Naive thymus-derived CD4-positive, alpha-beta T cell (primary cell): ENCODE measurements at regions not wholly inside any gene's neighbourhood (a gene's known extent, or its start where the extent isn't known, plus 50 kb on each side); places are given as distances from the start of the nearest gene placed in this dataset.

Source experiments
- ATAC-seq: fragments of 150-1000 bp; cut with Tn5 transposase; 2 replicates; pipeline ENCODE4 v1.10.0; 2021; ENCODE audit warnings: mild to moderate bottlenecking, moderate library complexity
- CTCF ChIA-PET: fragments of 350-600 bp; sonication (Branson Sonifier 250); formaldehyde crosslinking; loops from one replicate; lab custom pipeline; 2021; ENCODE audit warnings: antibody characterized with exemption; lab: Charles Lee
- POLR2A ChIA-PET: fragments of 350-600 bp; sonication (Branson Sonifier 250); formaldehyde crosslinking; loops from one replicate; lab custom pipeline; 2021; ENCODE audit warnings: antibody characterized with exemption, inconsistent platforms; lab: Charles Lee
- DNase-seq, 9 donors: peaks; one replicate each; pipeline versions ENCODE4 v3.0.0 to v3.0.0-alpha.2; 2020 to 2022; ENCODE audit warnings: mixed read lengths in 1 of 9
- H3K27ac ChIP-seq: one replicate; pipeline ENCODE4 v1.7.0; 2013; ENCODE audit warnings: mild to moderate bottlenecking, low read depth, low read length, moderate library complexity
- H3K27me3 ChIP-seq, 2 donors: one replicate each; pipeline ENCODE4 v1.7.0; 2013; ENCODE audit warnings: low read length in 2 of 2, mild to moderate bottlenecking in 2 of 2, moderate library complexity in 2 of 2; ENCODE audit not compliant: control insufficient read depth in 2 of 2, insufficient read depth in 2 of 2
- H3K36me3 ChIP-seq, 3 experiments: 1 replicate in 2 of 3; 2 replicates in 1 of 3; pipeline ENCODE4 v1.7.0; 2013; ENCODE audit warnings: low read length in 3 of 3, mild to moderate bottlenecking in 3 of 3, moderate library complexity in 1 of 3; ENCODE audit not compliant: insufficient read depth in 3 of 3, control insufficient read depth in 2 of 3
- H3K4me1 ChIP-seq, 2 donors: one replicate each; pipeline ENCODE4 v1.7.0; 2013; ENCODE audit warnings: low read length in 2 of 2, mild to moderate bottlenecking in 2 of 2, moderate library complexity in 1 of 2; ENCODE audit not compliant: control insufficient read depth in 2 of 2, insufficient read depth in 2 of 2
- H3K4me3 ChIP-seq: 2 replicates; pipeline ENCODE4 v1.7.0; 2013; ENCODE audit warnings: mild to moderate bottlenecking, low read length
- H3K9me3 ChIP-seq, 3 experiments: 1 replicate in 2 of 3; 2 replicates in 1 of 3; pipeline ENCODE4 v1.7.0; 2013; ENCODE audit warnings: low read length in 3 of 3; ENCODE audit not compliant: control insufficient read depth in 2 of 3
- H3K27ac Mint-ChIP-seq, 9 donors: one replicate each; pipeline ENCODE4 v1.8.0; 2020 to 2022; ENCODE audit warnings: mixed read lengths in 9 of 9, mild to moderate bottlenecking in 8 of 9, moderate library complexity in 5 of 9, inconsistent platforms in 2 of 9
- H3K27me3 Mint-ChIP-seq, 5 donors: one replicate each; pipeline ENCODE4 v1.8.0; 2021 to 2022; ENCODE audit warnings: mixed read lengths in 5 of 5, mild to moderate bottlenecking in 1 of 5
- H3K36me3 Mint-ChIP-seq, 5 donors: one replicate each; pipeline ENCODE4 v1.8.0; 2020 to 2022; ENCODE audit warnings: mixed read lengths in 5 of 5, mild to moderate bottlenecking in 3 of 5, inconsistent platforms in 1 of 5
- H3K4me1 Mint-ChIP-seq, 7 donors: one replicate each; pipeline ENCODE4 v1.8.0; 2020 to 2022; ENCODE audit warnings: mixed read lengths in 7 of 7, mild to moderate bottlenecking in 3 of 7, inconsistent platforms in 1 of 7
- H3K4me3 Mint-ChIP-seq, 10 donors: one replicate each; pipeline ENCODE4 v1.8.0; 2020 to 2022; ENCODE audit warnings: mild to moderate bottlenecking in 10 of 10, mixed read lengths in 10 of 10, moderate library complexity in 6 of 10, inconsistent platforms in 2 of 10
- H3K9me3 Mint-ChIP-seq, 11 donors: one replicate each; pipeline ENCODE4 v1.8.0; 2020 to 2022; ENCODE audit warnings: mixed read lengths in 11 of 11, mild to moderate bottlenecking in 4 of 11, inconsistent platforms in 1 of 11, moderate library complexity in 1 of 11
- intact Hi-C, 2 donors: fragments of 100-400 bp; cut with micrococcal nuclease; formaldehyde crosslinking; loops; one replicate each; pipeline ENCODE4 v1.15.1; 2023

- Histone ChIP-seq H3K9me3 (no peaks in the 10 kb centered on the region), H3K27ac (no peak overlapping the region), H3K27me3 (no peaks in the 10 kb centered on the region), H3K4me3 (no peak overlapping the region), H3K4me1 (no peaks in the 10 kb centered on the region), H3K36me3 (no peaks in the 10 kb centered on the region)
- ChIA-PET POLR2A (no interaction called here), CTCF (no interaction called here)
- H3K9me3 Mint-ChIP-seq = peaks cover 0 to 2% (median 0%) of the 10 kb centered on the region in 11 donors
- ATAC-seq = no peak
- no peaks in the 10 kb centered on the region for H3K36me3 Mint-ChIP-seq
- DNase-seq = no peak
- H3K4me3 Mint-ChIP-seq = no peak overlapping the region
- no peaks in the 10 kb centered on the region for H3K4me1 Mint-ChIP-seq
- no peaks in the 10 kb centered on the region for H3K27me3 Mint-ChIP-seq
- H3K27ac Mint-ChIP-seq = no peak overlapping the region
- intact Hi-C loops = no loop called here
These were observed 589.4 kb downstream of the PPP4R3C start for GRCh38 chrX:26873736-26874135.

- Histone ChIP-seq H3K27me3 (no peaks in the 10 kb centered on the region), H3K36me3 (no peaks in the 10 kb centered on the region), H3K4me3 (no peak overlapping the region), H3K4me1 (no peaks in the 10 kb centered on the region), H3K9me3 (no peaks in the 10 kb centered on the region), H3K27ac (no peak overlapping the region)
- Mint-ChIP-seq H3K27ac (no peak overlapping the region), H3K4me3 (no peak overlapping the region), H3K4me1 (no peaks in the 10 kb centered on the region), H3K36me3 (no peaks in the 10 kb centered on the region), H3K27me3 (no peaks in the 10 kb centered on the region), H3K9me3 (peaks cover 0 to 2% (median 0%) of the 10 kb centered on the region in 11 donors)
- intact Hi-C loops = no loop called here
- POLR2A ChIA-PET = no interaction called here
- CTCF ChIA-PET = no interaction called here
- DNase-seq (no peak), ATAC-seq (no peak)
These were observed 591.2 kb downstream of the PPP4R3C start for GRCh38 chrX:26871967-26872366.

GRCh38 chrX:26851981-26852380 lies 611.2 kb downstream of the PPP4R3C start:
- Mint-ChIP-seq H3K4me1 (no peaks in the 10 kb centered on the region), H3K36me3 (no peaks in the 10 kb centered on the region), H3K27me3 (no peaks in the 10 kb centered on the region), H3K27ac (no peak overlapping the region), H3K9me3 (peaks cover 0 to 1% (median 0%) of the 10 kb centered on the region in 11 donors), H3K4me3 (no peak overlapping the region)
- ATAC-seq = no peak
- Histone ChIP-seq H3K27ac (no peak overlapping the region), H3K27me3 (no peaks in the 10 kb centered on the region), H3K4me1 (no peaks in the 10 kb centered on the region), H3K4me3 (no peak overlapping the region), H3K36me3 (no peaks in the 10 kb centered on the region), H3K9me3 (no peaks in the 10 kb centered on the region)
- ChIA-PET POLR2A (no interaction called here), CTCF (no interaction called here)
- DNase-seq = no peak
- intact Hi-C loops = no loop called here

GRCh38 chrX:26848511-26848910 lies 614.6 kb downstream of the PPP4R3C start:
- no peaks in the 10 kb centered on the region for H3K4me1 Mint-ChIP-seq
- no peak for ATAC-seq
- no peak for DNase-seq
- intact Hi-C loops = no loop called here
- Histone ChIP-seq H3K4me1 (no peaks in the 10 kb centered on the region), H3K4me3 (no peak overlapping the region), H3K27ac (no peak overlapping the region), H3K9me3 (no peaks in the 10 kb centered on the region), H3K27me3 (no peaks in the 10 kb centered on the region), H3K36me3 (no peaks in the 10 kb centered on the region)
- ChIA-PET POLR2A (no interaction called here), CTCF (no interaction called here)
- no peaks in the 10 kb centered on the region for H3K36me3 Mint-ChIP-seq
- no peak overlapping the region for H3K4me3 Mint-ChIP-seq
- H3K9me3 Mint-ChIP-seq = peaks cover 0 to 5% (median 0%) of the 10 kb centered on the region in 11 donors
- H3K27ac Mint-ChIP-seq = no peak overlapping the region
- H3K27me3 Mint-ChIP-seq = no peaks in the 10 kb centered on the region

GRCh38 chrX:26845056-26845455 lies 618.1 kb downstream of the PPP4R3C start:
- no peak overlapping the region for H3K27ac Mint-ChIP-seq
- intact Hi-C loops = no loop called here
- no peak overlapping the region for H3K4me3 ChIP-seq
- DNase-seq (no peak), ATAC-seq (no peak)
- H3K27ac ChIP-seq = no peak overlapping the region
- H3K4me1 ChIP-seq = no peaks in the 10 kb centered on the region
- H3K27me3 ChIP-seq = no peaks in the 10 kb centered on the region
- H3K27me3 Mint-ChIP-seq = no peaks in the 10 kb centered on the region
- H3K36me3 ChIP-seq = no peaks in the 10 kb centered on the region
- ChIA-PET CTCF (no interaction called here), POLR2A (no interaction called here)
- no peaks in the 10 kb centered on the region for H3K4me1 Mint-ChIP-seq
- H3K36me3 Mint-ChIP-seq = no peaks in the 10 kb centered on the region
- H3K9me3 Mint-ChIP-seq = peaks cover 0 to 6% (median 2%) of the 10 kb centered on the region in 11 donors
- H3K4me3 Mint-ChIP-seq = no peak overlapping the region
- no peaks in the 10 kb centered on the region for H3K9me3 ChIP-seq

GRCh38 chrX:26822448-26822847 lies 606.5 kb downstream of the MAGEB5 start:
- H3K4me3 ChIP-seq = no peak overlapping the region
- Mint-ChIP-seq H3K27ac (no peak overlapping the region), H3K36me3 (no peaks in the 10 kb centered on the region), H3K27me3 (no peaks in the 10 kb centered on the region), H3K4me3 (no peak overlapping the region), H3K4me1 (no peaks in the 10 kb centered on the region), H3K9me3 (peaks cover 0 to 8% (median 0%) of the 10 kb centered on the region in 11 donors)
- no peaks in the 10 kb centered on the region for H3K27me3 ChIP-seq
- DNase-seq (no peak), ATAC-seq (no peak)
- H3K36me3 ChIP-seq = no peaks in the 10 kb centered on the region
- H3K27ac ChIP-seq = no peak overlapping the region
- no peaks in the 10 kb centered on the region for H3K4me1 ChIP-seq
- intact Hi-C loops = no loop called here
- POLR2A ChIA-PET = no interaction called here
- no peaks in the 10 kb centered on the region for H3K9me3 ChIP-seq
- CTCF ChIA-PET = no interaction called here

GRCh38 chrX:26789751-26790150 lies 573.8 kb downstream of the MAGEB5 start:
- H3K27ac ChIP-seq = no peak overlapping the region
- H3K27me3 ChIP-seq = no peaks in the 10 kb centered on the region
- no peaks in the 10 kb centered on the region for H3K9me3 ChIP-seq
- no peaks in the 10 kb centered on the region for H3K36me3 ChIP-seq
- ChIA-PET CTCF (no interaction called here), POLR2A (no interaction called here)
- Mint-ChIP-seq H3K4me3 (no peak overlapping the region), H3K27me3 (no peaks in the 10 kb centered on the region), H3K27ac (no peak overlapping the region), H3K4me1 (no peaks in the 10 kb centered on the region), H3K9me3 (peaks cover 0 to 2% (median 0%) of the 10 kb centered on the region in 11 donors), H3K36me3 (no peaks in the 10 kb centered on the region)
- no peaks in the 10 kb centered on the region for H3K4me1 ChIP-seq
- DNase-seq (no peak), ATAC-seq (no peak)
- H3K4me3 ChIP-seq = no peak overlapping the region
- intact Hi-C loops = no loop called here
